IMR-90 (cell line): ENCODE measurements at regions not wholly inside any gene's neighbourhood (a gene's known extent, or its start where the extent isn't known, plus 50 kb on each side); places are given as distances from the start of the nearest gene placed in this dataset.

Experiments used
- ATAC-seq: fragments of 200-7000 bp; cut with Tn5 transposase; 2 replicates; pipeline ENCODE4 v1.9.1; 2020; ENCODE audit warnings: low read depth, mild to moderate bottlenecking, moderate library complexity
- BruUV-seq: library from RNA; stranded (reverse); fragments of 400-500 nt; replicated peaks from 2 replicates; lab custom pipeline; 2021; lab: Mats Ljungman, UMichigan
- CTCF ChIA-PET: fragments of 300-600 bp; formaldehyde crosslinking; extraction: SDS; loops from one replicate; lab custom pipeline; 2021; ENCODE audit warnings: antibody characterized with exemption; lab: Yijun Ruan, JAX
- POLR2A ChIA-PET: fragments of 300-600 bp; sonication (Branson Sonifier 250); formaldehyde crosslinking; loops from one replicate; lab custom pipeline; 2022; ENCODE audit warnings: antibody characterized with exemption; ENCODE audit not compliant: unreplicated experiment; lab: Charles Lee
- DNase-seq: peaks from one replicate; pipeline ENCODE4 v3.0.0; 2013
- H2AFZ ChIP-seq: replicated peaks from 2 replicates; pipeline ENCODE3; 2013; ENCODE audit warnings: low read length, mild to moderate bottlenecking; ENCODE audit not compliant: poor library complexity
- H2AK5ac ChIP-seq: 2 replicates; pipeline ENCODE4 v1.6.1; 2013; ENCODE audit warnings: low read depth, low read length, inconsistent platforms
- H2AK9ac ChIP-seq: replicated peaks from 2 replicates; pipeline ENCODE3; 2013; ENCODE audit warnings: mild to moderate bottlenecking, low read depth, low read length, moderate library complexity; ENCODE audit not compliant: poor library complexity
- H2BK120ac ChIP-seq: 2 replicates; pipeline ENCODE4 v1.6.1; 2013; ENCODE audit warnings: low read depth, low read length, inconsistent platforms
- H2BK15ac ChIP-seq: 3 replicates; pipeline ENCODE4 v1.6.1; 2013; ENCODE audit warnings: low read depth, low read length, inconsistent platforms
- H2BK20ac ChIP-seq: 2 replicates; pipeline ENCODE4 v1.6.1; 2013; ENCODE audit warnings: low read depth, mild to moderate bottlenecking, inconsistent platforms, low read length, moderate library complexity
- H2BK5ac ChIP-seq: 2 replicates; pipeline ENCODE4 v1.6.1; 2013; ENCODE audit warnings: mild to moderate bottlenecking, low read depth, low read length, inconsistent platforms; ENCODE audit not compliant: poor library complexity, severe bottlenecking
- H3K14ac ChIP-seq: replicated peaks from 2 replicates; pipeline ENCODE4 v1.6.1; 2013; ENCODE audit warnings: low read depth, low read length, inconsistent platforms
- H3K18ac ChIP-seq: 2 replicates; pipeline ENCODE4 v1.6.1; 2013; ENCODE audit warnings: low read depth, low read length, control low read depth
- H3K23ac ChIP-seq: 2 replicates; pipeline ENCODE4 v1.6.1; 2013; ENCODE audit warnings: low read depth, low read length, inconsistent platforms
- H3K27ac ChIP-seq: 2 replicates; pipeline ENCODE4 v1.5.1; 2013; ENCODE audit warnings: mild to moderate bottlenecking, control low read depth, low read length; ENCODE audit not compliant: insufficient read depth
- H3K27me3 ChIP-seq: 2 replicates; pipeline ENCODE4 v1.6.1; 2013; ENCODE audit warnings: low read length; ENCODE audit not compliant: control insufficient read depth, insufficient read depth
- H3K36me3 ChIP-seq: 2 replicates; pipeline ENCODE4 v1.6.1; 2013; ENCODE audit warnings: low read length, mixed read lengths; ENCODE audit not compliant: control insufficient read depth, insufficient read depth
- H3K4ac ChIP-seq: 2 replicates; pipeline ENCODE4 v1.6.1; 2013; ENCODE audit warnings: low read depth, low read length, inconsistent platforms
- H3K4me1 ChIP-seq: 2 replicates; pipeline ENCODE4 v1.6.1; 2013; ENCODE audit warnings: low read length, mixed read lengths; ENCODE audit not compliant: control insufficient read depth, insufficient read depth
- H3K4me2 ChIP-seq: 2 replicates; pipeline ENCODE4 v1.6.1; 2013; ENCODE audit warnings: low read depth, mild to moderate bottlenecking, control low read depth, low read length, moderate library complexity
- H3K4me3 ChIP-seq: 2 replicates; pipeline ENCODE4 v1.5.1; 2013; ENCODE audit warnings: low read depth, mild to moderate bottlenecking, control low read depth, low read length, moderate library complexity; ENCODE audit not compliant: insufficient read depth
- H3K56ac ChIP-seq: 2 replicates; pipeline ENCODE4 v1.6.1; 2013; ENCODE audit warnings: low read length, inconsistent platforms; ENCODE audit not compliant: insufficient read depth; ENCODE audit errors: extremely low read depth
- H3K79me1 ChIP-seq, 2 experiments: 2 replicates each; pipeline ENCODE4 v1.6.1; 2013; ENCODE audit warnings: low read length in 2 of 2, inconsistent platforms in 1 of 2, low read depth in 1 of 2
- H3K9ac ChIP-seq: 2 replicates; pipeline ENCODE4 v1.6.1; 2013; ENCODE audit warnings: low read depth, low read length, control low read depth
- H3K9me1 ChIP-seq: 2 replicates; pipeline ENCODE4 v1.6.1; 2013; ENCODE audit warnings: low read length, inconsistent platforms; ENCODE audit not compliant: insufficient read depth
- H3K9me3 ChIP-seq: 2 replicates; pipeline ENCODE4 v1.6.1; 2013; ENCODE audit warnings: low read length; ENCODE audit not compliant: control insufficient read depth, insufficient read depth
- H4K20me1 ChIP-seq: 2 replicates; pipeline ENCODE4 v1.6.1; 2013; ENCODE audit warnings: low read length, inconsistent platforms; ENCODE audit not compliant: insufficient read depth
- H4K5ac ChIP-seq: 2 replicates; pipeline ENCODE4 v1.6.1; 2013; ENCODE audit warnings: mild to moderate bottlenecking, low read depth, low read length, control low read depth
- H4K8ac ChIP-seq, 2 experiments: 2 replicates each; pipeline ENCODE4 v1.6.1; 2013; ENCODE audit warnings: low read depth in 2 of 2, low read length in 2 of 2, control low read depth in 1 of 2, inconsistent platforms in 1 of 2
- H4K91ac ChIP-seq: 2 replicates; pipeline ENCODE4 v1.6.1; 2013; ENCODE audit warnings: low read depth, low read length, inconsistent platforms; ENCODE audit not compliant: insufficient read depth
- BHLHE40 ChIP-seq: fragments of 150-350 bp; IDR thresholded peaks from 2 replicates; pipeline ENCODE4 v1.6.1; 2016; ENCODE audit warnings: mild to moderate bottlenecking, low read depth, low read length
- ELK1 ChIP-seq: fragments of 150-350 bp; IDR thresholded peaks from 2 replicates; pipeline ENCODE4 v1.6.1; 2016; ENCODE audit warnings: low read depth, mild to moderate bottlenecking, low read length, moderate library complexity, borderline replicate concordance
- MAZ ChIP-seq: IDR thresholded peaks from 2 replicates; pipeline ENCODE4 v1.6.1; 2012; ENCODE audit warnings: low read depth, mild to moderate bottlenecking, low read length, improper control_type of control experiment, moderate library complexity, borderline replicate concordance
- MXI1 ChIP-seq: IDR thresholded peaks from 2 replicates; pipeline ENCODE4 v1.6.1; 2012; ENCODE audit warnings: low read depth, mild to moderate bottlenecking, low read length, moderate library complexity, borderline replicate concordance
- RAD21 ChIP-seq: IDR thresholded peaks from 2 replicates; pipeline ENCODE4 v1.6.1; 2012; ENCODE audit warnings: low read length, improper control_type of control experiment
- RFX5 ChIP-seq: IDR thresholded peaks from 2 replicates; pipeline ENCODE4 v1.8.0; 2012; ENCODE audit warnings: low read depth, mild to moderate bottlenecking, low read length, moderate library complexity
- WGBS, 2 experiments: methylation state at CpG; one replicate each; pipeline versions ENCODE4 v1.1.5 to v1.1.7; 2013; ENCODE audit warnings: missing lambda C conversion rate in 2 of 2; ENCODE audit not compliant: insufficient read length in 1 of 2; ENCODE audit errors: extremely low coverage in 2 of 2; 5-methylcytosine and 5-hydroxymethylcytosine counted together
- dilution Hi-C: fragments of 300-500 bp; cut with HindIII; formaldehyde crosslinking; loops from one replicate; pipeline ENCODE4 v1.14.3; 2018; ENCODE audit warnings: low sequenced_read_pairs; ENCODE audit not compliant: unreplicated experiment
- in situ Hi-C: fragments of 300-500 bp; cut with MboI; formaldehyde crosslinking; loops from 3 replicates; pipeline ENCODE4 v1.14.3; 2019; ENCODE audit warnings: low sequenced_read_pairs, inconsistent platforms, mixed read lengths
- intact Hi-C: fragments of 100-400 bp; cut with micrococcal nuclease; formaldehyde crosslinking; loops from 2 replicates; pipeline ENCODE4 v1.10.0; 2022

- Histone ChIP-seq H3K4ac (no peak overlapping the region), H3K79me1 (no peaks in the 10 kb centered on the region; a peak in 1 of 4 replicates), H3K9me3 (no peaks in the 10 kb centered on the region), H2BK15ac (no peak overlapping the region), H3K9ac (no peak overlapping the region), H3K4me3 (no peak overlapping the region), H3K27me3 (no peaks in the 10 kb centered on the region), H3K36me3 (no peaks in the 10 kb centered on the region), H3K4me1 (no peaks in the 10 kb centered on the region), H3K56ac (no peak overlapping the region), H2BK5ac (no peak overlapping the region), H3K4me2 (no peak overlapping the region), H4K20me1 (no peaks in the 10 kb centered on the region), H3K27ac (no peak overlapping the region), H3K23ac (no peak overlapping the region), H3K9me1 (no peaks in the 10 kb centered on the region), H2BK120ac (no peak overlapping the region), H2AK9ac (no peak overlapping the region), H2AFZ (no peak overlapping the region), H4K5ac (no peak overlapping the region), H4K91ac (no peak overlapping the region), H2AK5ac (no peak overlapping the region), H2BK20ac (no peak overlapping the region), H3K18ac (no peak overlapping the region), H3K14ac (no peak overlapping the region), H4K8ac (no peak overlapping the region)
- dilution Hi-C loops, result no loop called here
- CTCF ChIA-PET, result no interaction called here
- POLR2A ChIA-PET, result no interaction called here
- no TSS peak for BruUV-seq
- in situ Hi-C loops, result no loop called here
- intact Hi-C loops, result no loop called here
- no peak for DNase-seq
- TF ChIP-seq MAZ (no peak), MXI1 (no peak), RFX5 (no peak), RAD21 (no peak), BHLHE40 (no peak), ELK1 (no peak)
- WGBS, 2 experiments, result 14% methylated on average over 1 of the region's 3 CpGs; no CpG with 5 or more reads in 1 of the 2 experiments
- no peak for ATAC-seq
These were observed 89.3 kb downstream of the HTR1B start for GRCh38 chr6:77373955-77374354.
